GM23338 (cell line): ENCODE measurements at regions not wholly inside any gene's neighbourhood (a gene's known extent, or its start where the extent isn't known, plus 50 kb on each side); places are given as distances from the start of the nearest gene placed in this dataset.

ENCODE experiments used
- ATAC-seq: fragments of 200-7000 bp; cut with Tn5 transposase; 3 replicates; pipeline ENCODE4 v1.9.1; 2020
- DNase-seq: peaks from one replicate; pipeline ENCODE4 v3.0.0-alpha.2; 2015; ENCODE audit warnings: low spot score
- H2AFZ ChIP-seq: fragments of 200-600 bp; sonication (generic); 2 replicates; pipeline ENCODE4 v1.8.0; 2016; ENCODE audit warnings: antibody characterized with exemption, mild to moderate bottlenecking, moderate library complexity
- H3F3A ChIP-seq: fragments of 200-600 bp; sonication (generic); replicated peaks from 2 replicates; pipeline ENCODE4 v1.8.0; 2017; ENCODE audit warnings: antibody characterized with exemption, mixed run types, low read depth
- H3K27ac ChIP-seq: fragments of 200-600 bp; sonication (generic); 2 replicates; pipeline ENCODE4 v1.6.1; 2016; ENCODE audit warnings: low read depth
- H3K27me3 ChIP-seq: fragments of 200-600 bp; sonication (generic); 2 replicates; pipeline ENCODE4 v1.8.0; 2016; ENCODE audit warnings: mild to moderate bottlenecking, mixed run types, moderate library complexity; ENCODE audit not compliant: insufficient read depth
- H3K36me3 ChIP-seq: fragments of 200-600 bp; sonication (generic); 2 replicates; pipeline ENCODE4 v1.8.0; 2016; ENCODE audit warnings: mild to moderate bottlenecking; ENCODE audit not compliant: insufficient read depth
- H3K4me1 ChIP-seq: fragments of 200-600 bp; sonication (generic); 2 replicates; pipeline ENCODE4 v1.8.0; 2016; ENCODE audit warnings: mild to moderate bottlenecking, moderate library complexity; ENCODE audit not compliant: insufficient read depth
- H3K4me2 ChIP-seq: fragments of 200-600 bp; sonication (generic); 2 replicates; pipeline ENCODE4 v1.7.1; 2017; ENCODE audit warnings: mixed run types
- H3K4me3 ChIP-seq: fragments of 200-600 bp; sonication (generic); 2 replicates; pipeline ENCODE4 v1.6.1; 2016; ENCODE audit warnings: mixed run types
- H3K79me2 ChIP-seq: fragments of 200-600 bp; sonication (generic); replicated peaks from 2 replicates; pipeline ENCODE4 v1.8.0; 2017; ENCODE audit warnings: mild to moderate bottlenecking; ENCODE audit not compliant: insufficient read depth
- H3K9me2 ChIP-seq: fragments of 200-600 bp; sonication (generic); 2 replicates; pipeline ENCODE4 v1.8.0; 2017; ENCODE audit not compliant: insufficient read depth
- H4K20me1 ChIP-seq: fragments of 200-600 bp; sonication (generic); replicated peaks from 2 replicates; pipeline ENCODE4 v1.8.0; 2017; ENCODE audit warnings: mild to moderate bottlenecking; ENCODE audit not compliant: insufficient read depth
- H3K27ac Mint-ChIP-seq: 2 replicates; pipeline ENCODE4 v1.8.0; 2020; ENCODE audit warnings: inconsistent platforms, mild to moderate bottlenecking, moderate library complexity, mixed read lengths
- H3K27me3 Mint-ChIP-seq: 3 replicates; pipeline ENCODE4 v1.8.0; 2022; ENCODE audit warnings: low read depth, mild to moderate bottlenecking, moderate library complexity, mixed read lengths, inconsistent platforms; ENCODE audit not compliant: insufficient read depth, poor library complexity
- H3K36me3 Mint-ChIP-seq: 3 replicates; pipeline ENCODE4 v1.8.0; 2021; ENCODE audit warnings: low read depth, mild to moderate bottlenecking, inconsistent platforms, moderate library complexity, mixed read lengths
- H3K4me1 Mint-ChIP-seq: 3 replicates; pipeline ENCODE4 v1.8.0; 2020; ENCODE audit warnings: mild to moderate bottlenecking, inconsistent platforms, mixed read lengths
- H3K4me3 Mint-ChIP-seq: 3 replicates; pipeline ENCODE4 v1.8.0; 2021; ENCODE audit warnings: moderate library complexity, mild to moderate bottlenecking, inconsistent platforms, mixed read lengths
- H3K9me3 Mint-ChIP-seq: 3 replicates; pipeline ENCODE4 v1.8.0; 2020; ENCODE audit warnings: moderate library complexity, mild to moderate bottlenecking, inconsistent platforms, mixed read lengths
- CREB1 ChIP-seq: fragments of 250-450 bp; sonication (Bioruptor Pico); IDR thresholded peaks from 2 replicates; pipeline ENCODE4 v1.5.0; 2020; ENCODE audit warnings: low read depth, mild to moderate bottlenecking, moderate library complexity
- EZH2phosphoT487 ChIP-seq: fragments of 200-600 bp; sonication (generic); IDR thresholded peaks from one replicate; pipeline ENCODE4 v1.8.1; 2018; ENCODE audit warnings: antibody characterized with exemption; ENCODE audit not compliant: unreplicated experiment
- JUNB ChIP-seq: IDR thresholded peaks from one replicate; pipeline ENCODE4 v1.6.1; 2016; ENCODE audit warnings: antibody characterized with exemption; ENCODE audit not compliant: unreplicated experiment
- NANOG ChIP-seq: IDR thresholded peaks from 2 replicates; pipeline ENCODE4 v1.6.1; 2016; ENCODE audit warnings: antibody characterized with exemption, borderline replicate concordance
- POLR2AphosphoS5 ChIP-seq: IDR thresholded peaks from 2 replicates; pipeline ENCODE4 v1.6.1; 2016; ENCODE audit warnings: antibody characterized with exemption, low read depth
- ZNF114 ChIP-seq: fragments of 250-450 bp; sonication (Bioruptor Pico); IDR thresholded peaks from 2 replicates; pipeline ENCODE4 v1.5.0; 2020; ENCODE audit warnings: mild to moderate bottlenecking, moderate library complexity
- ZNF331 ChIP-seq: fragments of 250-450 bp; sonication (Bioruptor Pico); IDR thresholded peaks from 2 replicates; pipeline ENCODE4 v1.5.0; 2020; ENCODE audit warnings: low read depth, mild to moderate bottlenecking, moderate library complexity
- TF ChIP-seq, protein P1 (sequence below): fragments of 250-450 bp; sonication (Bioruptor Pico); IDR thresholded peaks from 2 replicates; pipeline ENCODE4 v1.5.0; 2020; ENCODE audit warnings: mild to moderate bottlenecking, moderate library complexity
- TF ChIP-seq, protein P2 (sequence below), 2 experiments: fragments of 200-600 bp in 1 of 2; sonication (generic) in 1 of 2; conservative IDR thresholded peaks; 2 replicates each; pipeline versions ENCODE4 v1.5.1 to v1.6.1; 2016 to 2017; ENCODE audit warnings: antibody characterized with exemption in 2 of 2, low read depth in 2 of 2, mild to moderate bottlenecking in 2 of 2, moderate library complexity in 1 of 2

DNA sequence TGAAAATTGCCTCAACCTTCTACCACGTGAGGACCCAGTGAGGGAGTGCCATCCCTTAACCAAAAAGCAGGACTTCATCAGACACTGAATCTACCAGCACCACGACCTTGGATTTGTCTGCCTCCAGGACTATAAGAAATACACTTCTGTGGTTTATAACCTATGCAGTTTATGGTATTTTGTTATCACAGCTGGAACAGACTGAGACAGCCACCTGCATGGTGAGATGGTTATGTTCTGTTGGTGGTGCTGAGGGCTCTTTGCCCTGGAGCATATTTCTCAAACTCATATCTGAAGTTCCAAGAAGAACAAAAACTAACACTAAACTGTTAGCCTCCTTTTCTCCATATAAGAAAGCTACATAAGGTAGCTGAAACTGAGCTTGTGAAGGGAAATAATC is 69.8 kb upstream of the RGS18 start (continued):
- TF ChIP-seq, protein P1, sequence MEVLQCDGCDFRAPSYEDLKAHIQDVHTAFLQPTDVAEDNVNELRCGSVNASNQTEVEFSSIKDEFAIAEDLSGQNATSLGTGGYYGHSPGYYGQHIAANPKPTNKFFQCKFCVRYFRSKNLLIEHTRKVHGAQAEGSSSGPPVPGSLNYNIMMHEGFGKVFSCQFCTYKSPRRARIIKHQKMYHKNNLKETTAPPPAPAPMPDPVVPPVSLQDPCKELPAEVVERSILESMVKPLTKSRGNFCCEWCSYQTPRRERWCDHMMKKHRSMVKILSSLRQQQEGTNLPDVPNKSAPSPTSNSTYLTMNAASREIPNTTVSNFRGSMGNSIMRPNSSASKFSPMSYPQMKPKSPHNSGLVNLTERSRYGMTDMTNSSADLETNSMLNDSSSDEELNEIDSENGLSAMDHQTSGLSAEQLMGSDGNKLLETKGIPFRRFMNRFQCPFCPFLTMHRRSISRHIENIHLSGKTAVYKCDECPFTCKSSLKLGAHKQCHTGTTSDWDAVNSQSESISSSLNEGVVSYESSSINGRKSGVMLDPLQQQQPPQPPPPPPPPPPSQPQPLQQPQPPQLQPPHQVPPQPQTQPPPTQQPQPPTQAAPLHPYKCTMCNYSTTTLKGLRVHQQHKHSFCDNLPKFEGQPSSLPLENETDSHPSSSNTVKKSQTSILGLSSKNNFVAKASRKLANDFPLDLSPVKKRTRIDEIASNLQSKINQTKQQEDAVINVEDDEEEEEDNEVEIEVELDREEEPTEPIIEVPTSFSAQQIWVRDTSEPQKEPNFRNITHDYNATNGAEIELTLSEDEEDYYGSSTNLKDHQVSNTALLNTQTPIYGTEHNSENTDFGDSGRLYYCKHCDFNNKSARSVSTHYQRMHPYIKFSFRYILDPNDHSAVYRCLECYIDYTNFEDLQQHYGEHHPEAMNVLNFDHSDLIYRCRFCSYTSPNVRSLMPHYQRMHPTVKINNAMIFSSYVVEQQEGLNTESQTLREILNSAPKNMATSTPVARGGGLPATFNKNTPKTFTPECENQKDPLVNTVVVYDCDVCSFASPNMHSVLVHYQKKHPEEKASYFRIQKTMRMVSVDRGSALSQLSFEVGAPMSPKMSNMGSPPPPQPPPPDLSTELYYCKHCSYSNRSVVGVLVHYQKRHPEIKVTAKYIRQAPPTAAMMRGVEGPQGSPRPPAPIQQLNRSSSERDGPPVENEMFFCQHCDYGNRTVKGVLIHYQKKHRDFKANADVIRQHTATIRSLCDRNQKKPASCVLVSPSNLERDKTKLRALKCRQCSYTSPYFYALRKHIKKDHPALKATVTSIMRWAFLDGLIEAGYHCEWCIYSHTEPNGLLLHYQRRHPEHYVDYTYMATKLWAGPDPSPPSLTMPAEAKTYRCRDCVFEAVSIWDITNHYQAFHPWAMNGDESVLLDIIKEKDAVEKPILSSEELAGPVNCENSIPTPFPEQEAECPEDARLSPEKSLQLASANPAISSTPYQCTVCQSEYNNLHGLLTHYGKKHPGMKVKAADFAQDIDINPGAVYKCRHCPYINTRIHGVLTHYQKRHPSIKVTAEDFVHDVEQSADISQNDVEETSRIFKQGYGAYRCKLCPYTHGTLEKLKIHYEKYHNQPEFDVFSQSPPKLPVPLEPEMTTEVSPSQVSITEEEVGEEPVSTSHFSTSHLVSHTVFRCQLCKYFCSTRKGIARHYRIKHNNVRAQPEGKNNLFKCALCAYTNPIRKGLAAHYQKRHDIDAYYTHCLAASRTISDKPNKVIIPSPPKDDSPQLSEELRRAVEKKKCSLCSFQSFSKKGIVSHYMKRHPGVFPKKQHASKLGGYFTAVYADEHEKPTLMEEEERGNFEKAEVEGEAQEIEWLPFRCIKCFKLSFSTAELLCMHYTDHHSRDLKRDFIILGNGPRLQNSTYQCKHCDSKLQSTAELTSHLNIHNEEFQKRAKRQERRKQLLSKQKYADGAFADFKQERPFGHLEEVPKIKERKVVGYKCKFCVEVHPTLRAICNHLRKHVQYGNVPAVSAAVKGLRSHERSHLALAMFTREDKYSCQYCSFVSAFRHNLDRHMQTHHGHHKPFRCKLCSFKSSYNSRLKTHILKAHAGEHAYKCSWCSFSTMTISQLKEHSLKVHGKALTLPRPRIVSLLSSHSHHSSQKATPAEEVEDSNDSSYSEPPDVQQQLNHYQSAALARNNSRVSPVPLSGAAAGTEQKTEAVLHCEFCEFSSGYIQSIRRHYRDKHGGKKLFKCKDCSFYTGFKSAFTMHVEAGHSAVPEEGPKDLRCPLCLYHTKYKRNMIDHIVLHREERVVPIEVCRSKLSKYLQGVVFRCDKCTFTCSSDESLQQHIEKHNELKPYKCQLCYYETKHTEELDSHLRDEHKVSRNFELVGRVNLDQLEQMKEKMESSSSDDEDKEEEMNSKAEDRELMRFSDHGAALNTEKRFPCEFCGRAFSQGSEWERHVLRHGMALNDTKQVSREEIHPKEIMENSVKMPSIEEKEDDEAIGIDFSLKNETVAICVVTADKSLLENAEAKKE, result no peak
- no peak for TF ChIP-seq ZNF331 (CRISPR knock-in tag)

DNA sequence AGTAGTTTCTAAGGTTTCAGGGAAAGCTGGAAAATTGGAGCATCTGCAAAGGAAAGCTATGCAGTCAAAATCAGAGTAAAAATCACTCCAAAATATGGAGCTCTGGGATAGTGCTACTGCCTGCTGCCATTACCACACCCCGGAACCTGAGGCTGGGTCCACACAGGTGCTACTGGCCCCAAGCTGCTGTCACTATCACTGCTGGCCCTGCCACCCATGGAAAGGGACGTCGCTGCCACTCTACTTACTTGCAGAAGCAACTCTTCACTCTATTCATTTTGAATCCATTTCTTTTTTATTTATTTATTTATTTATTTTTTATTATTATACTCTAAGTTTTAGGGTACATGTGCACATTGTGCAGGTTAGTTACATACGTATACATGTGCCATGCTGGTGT is 60.3 kb upstream of the RGS18 start:
- Histone ChIP-seq H2AFZ (no peak overlapping the region), H3K27me3 (peaks cover 11% of the 10 kb centered on the region), H3K4me3 (no peak overlapping the region), H3K4me1 (no peaks in the 10 kb centered on the region), H3K36me3 (no peaks in the 10 kb centered on the region), H3K79me2 (no peaks in the 10 kb centered on the region), H3F3A (no peaks in the 10 kb centered on the region), H3K9me2 (peaks cover 3% of the 10 kb centered on the region; the same call in 1 of the 2 replicates), H3K4me2 (no peak overlapping the region), H4K20me1 (no peaks in the 10 kb centered on the region), H3K27ac (no peak overlapping the region)
- no peak overlapping the region for H3K4me3 Mint-ChIP-seq
- no peaks in the 10 kb centered on the region for H3K4me1 Mint-ChIP-seq
- H3K36me3 Mint-ChIP-seq, result no peaks in the 10 kb centered on the region
- H3K27ac Mint-ChIP-seq, result no peak overlapping the region
- DNase-seq, result no peak
- no peak for ATAC-seq
- no peaks in the 10 kb centered on the region for H3K27me3 Mint-ChIP-seq
- peaks cover 2% of the 10 kb centered on the region; the same call in 1 of the 3 replicates for H3K9me3 Mint-ChIP-seq
- no peak for TF ChIP-seq POLR2AphosphoS5
- no peak for TF ChIP-seq NANOG
- TF ChIP-seq JUNB, result no peak
- TF ChIP-seq CREB1, result no peak
- TF ChIP-seq EZH2phosphoT487, result no peak
- TF ChIP-seq, protein P2, sequence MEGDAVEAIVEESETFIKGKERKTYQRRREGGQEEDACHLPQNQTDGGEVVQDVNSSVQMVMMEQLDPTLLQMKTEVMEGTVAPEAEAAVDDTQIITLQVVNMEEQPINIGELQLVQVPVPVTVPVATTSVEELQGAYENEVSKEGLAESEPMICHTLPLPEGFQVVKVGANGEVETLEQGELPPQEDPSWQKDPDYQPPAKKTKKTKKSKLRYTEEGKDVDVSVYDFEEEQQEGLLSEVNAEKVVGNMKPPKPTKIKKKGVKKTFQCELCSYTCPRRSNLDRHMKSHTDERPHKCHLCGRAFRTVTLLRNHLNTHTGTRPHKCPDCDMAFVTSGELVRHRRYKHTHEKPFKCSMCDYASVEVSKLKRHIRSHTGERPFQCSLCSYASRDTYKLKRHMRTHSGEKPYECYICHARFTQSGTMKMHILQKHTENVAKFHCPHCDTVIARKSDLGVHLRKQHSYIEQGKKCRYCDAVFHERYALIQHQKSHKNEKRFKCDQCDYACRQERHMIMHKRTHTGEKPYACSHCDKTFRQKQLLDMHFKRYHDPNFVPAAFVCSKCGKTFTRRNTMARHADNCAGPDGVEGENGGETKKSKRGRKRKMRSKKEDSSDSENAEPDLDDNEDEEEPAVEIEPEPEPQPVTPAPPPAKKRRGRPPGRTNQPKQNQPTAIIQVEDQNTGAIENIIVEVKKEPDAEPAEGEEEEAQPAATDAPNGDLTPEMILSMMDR (conservative IDR thresholded peaks at IDR 0.05; ENCODE audit: low read depth in 2 of 2), result no peak
- no peak for TF ChIP-seq ZNF331 (CRISPR knock-in tag)
- TF ChIP-seq ZNF114 (CRISPR knock-in tag), result no peak
- TF ChIP-seq, protein P1, result no peak
